Uterus (tissue), 2 donors: ENCODE measurements at regions not wholly inside any gene's neighbourhood (a gene's known extent, or its start where the extent isn't known, plus 50 kb on each side); places are given as distances from the start of the nearest gene placed in this dataset.

Experiments
- CTCF ChIP-seq, 4 experiments: fragments of 200-600 bp in 2 of 4; fragments of 450-650 bp in 2 of 4; sonication (generic) in 2 of 4; IDR thresholded peaks; one replicate each; pipeline ENCODE4 v1.5.1; 2016 to 2019; ENCODE audit warnings: antibody characterized with exemption in 4 of 4, mild to moderate bottlenecking in 2 of 4, moderate library complexity in 1 of 4
- POLR2A ChIP-seq, 2 donors: fragments of 450-650 bp; IDR thresholded peaks; one replicate each; pipeline ENCODE4 v1.6.1; 2016; ENCODE audit warnings: antibody characterized with exemption in 2 of 2, mild to moderate bottlenecking in 1 of 2, moderate library complexity in 1 of 2

- TF ChIP-seq POLR2A (IDR thresholded peaks at IDR 0.05) = no peak
- TF ChIP-seq CTCF (IDR thresholded peaks at IDR 0.05) = no peak
Observed at GRCh38 chr2:129762386-129763189, 216.9 kb upstream of the RAB6C start.
